AG20443 (cell line): ENCODE measurements at regions not wholly inside any gene's neighbourhood (a gene's known extent, or its start where the extent isn't known, plus 50 kb on each side); places are given as distances from the start of the nearest gene placed in this dataset.

ENCODE experiments used
- DNase-seq: peaks from one replicate; pipeline ENCODE4 v3.0.0; 2012; ENCODE audit warnings: low spot score, mixed read lengths

- no peak for DNase-seq
Observed at GRCh38 chr17:79521225-79521624, 89.6 kb downstream of the RBFOX3 start.

DNA sequence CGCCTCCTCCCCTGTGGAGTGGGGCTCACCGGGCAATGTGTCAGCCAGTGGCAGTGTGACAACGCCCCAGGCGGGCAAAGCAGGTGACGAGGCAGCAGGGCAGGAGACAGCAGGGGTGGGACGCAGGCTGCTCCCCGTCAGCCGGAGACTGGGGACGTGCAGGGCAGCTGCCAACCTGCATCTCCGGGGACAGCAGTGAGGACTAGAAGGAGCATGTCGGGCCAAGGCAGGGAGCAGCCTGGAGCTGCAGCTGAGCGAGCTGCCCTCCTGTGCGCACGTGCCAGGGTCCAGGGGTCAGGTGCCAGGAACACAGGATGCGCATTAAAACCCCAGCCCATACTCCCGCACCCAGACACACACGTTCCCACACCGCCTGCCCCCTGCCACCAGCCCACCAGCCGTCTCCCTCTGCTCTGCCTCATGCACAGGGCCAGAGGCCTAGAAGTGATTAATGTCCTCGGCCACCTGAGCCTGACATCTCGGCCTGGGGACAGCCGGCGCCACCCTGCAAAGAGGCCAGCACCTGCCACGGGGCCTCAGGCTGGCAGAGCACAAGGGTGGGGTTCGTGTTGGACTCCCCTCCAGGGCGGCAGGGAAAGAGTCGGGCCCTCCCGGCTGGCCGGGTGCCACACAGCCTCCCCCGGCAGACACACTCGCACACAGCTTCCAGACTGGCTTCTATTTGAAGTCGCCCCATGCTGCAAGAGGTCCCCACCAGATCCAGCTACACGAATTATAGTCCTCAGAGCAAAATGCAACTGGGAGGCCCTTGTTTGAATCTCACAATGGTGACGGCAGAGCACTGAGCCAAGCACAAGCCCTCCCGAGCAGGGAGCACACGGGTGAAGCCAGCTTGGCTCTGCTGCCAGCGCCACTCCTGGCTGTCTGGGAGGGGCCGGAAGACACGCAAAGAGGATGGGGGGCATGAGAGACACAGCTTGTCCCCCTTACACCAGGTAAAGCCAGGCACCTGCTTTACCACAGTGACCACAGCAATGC lies 90.4 kb downstream of the RBFOX3 start:
- no peak for DNase-seq

GRCh38 chr17:79519601-79520000 lies 91.2 kb downstream of the RBFOX3 start:
- DNase-seq, result no peak

DNA sequence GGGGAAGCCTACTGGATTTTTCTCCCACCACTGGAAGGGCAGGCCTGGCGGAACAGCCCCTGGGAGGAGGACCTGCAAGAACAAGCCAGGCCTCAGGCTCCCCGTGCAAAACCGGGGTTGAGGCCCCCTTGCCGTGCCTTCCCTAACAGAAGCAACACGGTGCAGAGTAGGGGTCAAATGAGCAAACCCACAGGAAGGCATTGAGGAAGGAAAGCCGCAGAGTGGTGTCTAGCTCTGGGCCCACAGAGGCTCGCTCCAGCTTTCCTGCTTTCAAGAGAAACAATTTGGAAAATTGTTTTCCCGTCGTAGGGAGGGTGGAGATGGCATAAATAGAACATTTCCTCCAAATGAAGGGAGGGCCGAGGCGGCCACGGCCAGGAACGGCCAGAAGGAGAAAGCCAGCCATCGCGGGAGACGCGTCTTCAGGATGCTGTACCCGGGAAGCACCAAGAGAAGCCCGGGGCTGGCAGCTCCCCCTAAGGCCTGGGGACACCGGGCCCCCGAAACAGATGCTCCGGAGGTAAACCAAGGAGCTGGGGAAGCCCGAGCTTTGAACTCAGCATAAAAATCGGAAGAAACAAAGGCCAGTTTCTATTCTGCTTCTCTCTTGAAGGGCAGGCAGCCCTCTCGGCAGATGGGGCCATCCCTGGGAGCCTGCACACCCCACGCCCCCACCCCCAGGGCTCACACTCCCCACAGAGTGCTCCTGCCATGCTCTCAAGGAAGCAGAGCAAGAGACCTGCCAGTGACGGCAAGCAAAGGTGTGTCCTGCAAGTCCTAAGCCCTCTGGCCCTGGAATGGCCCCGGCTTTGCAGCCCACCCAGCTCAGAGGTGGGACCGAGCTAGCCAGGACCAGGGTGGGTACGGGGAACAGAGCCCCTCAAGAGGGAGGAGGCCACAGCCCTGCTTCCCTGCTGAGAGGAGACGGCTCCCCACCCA lies 92.0 kb downstream of the RBFOX3 start:
- DNase-seq, result no peak

DNA sequence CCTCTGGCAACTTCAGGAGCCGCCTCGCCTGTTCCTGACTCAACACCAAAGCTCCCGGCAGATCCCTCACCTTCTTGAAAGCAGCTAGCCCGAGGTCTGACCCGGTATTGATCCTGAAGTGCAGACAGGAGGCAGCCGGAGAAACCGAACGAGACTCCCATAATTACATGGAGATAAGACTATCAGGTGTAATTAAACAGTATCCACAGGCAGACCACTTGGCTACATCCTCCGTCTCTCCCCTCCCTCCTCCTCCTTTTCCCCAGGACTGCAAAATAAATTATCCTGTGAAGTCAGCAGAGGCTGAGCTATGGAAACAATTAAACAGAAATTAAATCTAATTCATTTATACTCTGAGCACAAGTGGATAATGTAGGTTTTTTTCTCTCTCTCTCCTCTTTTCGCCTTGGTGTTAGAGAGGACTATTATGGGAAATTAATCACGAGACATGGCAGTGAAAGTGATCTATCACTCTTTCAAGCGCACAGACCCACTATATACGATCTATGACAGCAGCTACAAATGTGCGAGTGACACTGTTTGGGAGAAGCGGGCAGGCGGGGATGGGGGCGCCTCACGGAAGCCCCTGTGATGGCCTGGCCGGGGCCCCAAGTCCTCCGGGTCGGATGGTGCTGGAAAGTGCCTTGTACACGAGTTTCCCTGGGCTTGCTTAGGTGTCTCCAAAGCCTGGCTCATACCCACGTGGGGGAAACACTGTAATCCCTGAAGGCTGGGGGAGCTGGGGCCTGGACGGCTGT lies 92.8 kb downstream of the RBFOX3 start:
- DNase-seq, result no peak

- no peak for DNase-seq
Observed at GRCh38 chr17:79515646-79516571, 94.9 kb downstream of the RBFOX3 start.

DNA sequence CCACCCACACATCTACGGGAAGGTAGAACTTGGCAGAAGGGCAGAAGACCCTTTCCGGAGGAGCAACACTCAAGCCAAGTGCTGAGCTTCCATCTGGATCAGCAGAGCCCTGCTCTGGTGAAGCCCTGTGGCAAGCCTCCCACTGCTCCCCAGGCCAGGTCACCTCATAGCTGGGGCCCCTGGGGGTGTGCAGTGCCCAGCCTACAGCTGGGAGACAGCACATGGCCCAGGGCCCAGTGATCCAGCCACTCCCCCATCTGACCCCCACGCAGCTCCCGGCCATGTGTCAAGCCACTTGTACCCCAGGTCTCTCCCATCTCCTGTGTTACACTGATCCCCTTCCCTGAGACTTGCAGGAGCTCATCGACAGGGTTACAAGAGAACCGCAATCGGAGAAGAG lies 95.7 kb downstream of the RBFOX3 start:
- no peak for DNase-seq

GRCh38 chr17:79513820-79514535 lies 96.9 kb downstream of the RBFOX3 start:
- no peak for DNase-seq

GRCh38 chr17:79513206-79513605 lies 97.6 kb downstream of the RBFOX3 start:
- no peak for DNase-seq

- DNase-seq, result no peak
Observed at GRCh38 chr17:79511471-79511870, 99.4 kb downstream of the RBFOX3 start.

DNA sequence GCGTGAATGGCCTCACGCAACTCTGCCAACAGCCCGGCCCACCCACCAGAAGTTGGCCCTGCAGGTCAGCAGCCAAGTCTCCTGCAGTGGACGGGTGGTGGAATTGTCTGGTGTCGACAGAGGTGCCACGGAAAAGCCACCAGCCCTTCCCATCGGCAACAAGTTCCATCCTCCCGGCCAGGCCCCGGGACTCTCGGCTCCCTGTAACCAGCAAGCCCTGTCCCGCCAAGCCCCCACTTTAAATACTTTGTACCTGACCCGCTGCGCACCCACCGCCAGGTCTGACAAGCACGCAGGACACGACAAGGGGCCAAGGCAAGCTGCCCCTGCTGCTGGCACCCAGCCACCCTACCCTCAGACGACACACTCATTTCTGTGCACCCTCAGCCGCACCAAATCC lies 100.8 kb downstream of the RBFOX3 start:
- no peak for DNase-seq

DNA sequence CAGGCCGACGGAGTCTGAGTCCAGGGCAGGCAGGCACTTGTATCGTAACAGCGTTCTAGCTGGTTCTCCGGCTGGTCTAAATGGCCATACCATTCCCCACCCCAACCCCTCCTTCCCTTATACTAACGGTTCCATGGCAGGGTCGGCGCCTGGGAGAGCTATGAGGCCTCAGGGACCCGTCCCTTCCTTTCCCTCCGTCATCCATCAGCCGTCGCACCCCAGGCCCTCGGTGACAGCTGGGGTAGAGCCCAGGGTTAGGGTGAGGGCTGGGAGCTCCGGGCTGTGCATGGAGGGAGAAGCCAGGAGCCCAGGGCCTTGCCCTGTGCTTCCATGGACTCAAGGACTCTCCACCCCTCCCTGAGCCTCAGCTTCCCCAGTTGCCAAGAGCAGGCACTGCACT lies 101.4 kb downstream of the RBFOX3 start:
- no peak for DNase-seq

DNA sequence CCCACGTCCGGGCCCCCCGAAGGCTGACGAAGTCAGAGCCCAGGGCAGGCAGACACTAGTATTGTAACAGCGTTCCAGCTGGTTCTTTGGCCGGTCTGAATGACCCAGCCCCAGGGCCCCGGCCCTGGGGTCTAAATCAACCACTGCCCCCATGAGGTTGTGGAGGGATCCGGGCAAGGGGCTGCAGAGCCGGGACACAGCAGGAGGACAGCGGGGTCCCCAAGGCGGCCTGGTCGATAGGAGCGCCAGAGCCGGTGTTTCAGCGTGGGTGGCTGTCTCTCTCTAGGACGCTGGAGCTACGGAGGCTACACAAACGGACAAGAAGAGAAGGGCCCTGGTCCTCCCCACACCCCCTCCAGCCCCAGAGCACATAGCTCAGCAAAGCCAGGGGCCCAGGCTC lies 101.8 kb downstream of the RBFOX3 start:
- no peak for DNase-seq

GRCh38 chr17:79508291-79508716 lies 102.5 kb downstream of the RBFOX3 start:
- no peak for DNase-seq

GRCh38 chr17:79506955-79507354 lies 103.9 kb downstream of the RBFOX3 start:
- no peak for DNase-seq

DNA sequence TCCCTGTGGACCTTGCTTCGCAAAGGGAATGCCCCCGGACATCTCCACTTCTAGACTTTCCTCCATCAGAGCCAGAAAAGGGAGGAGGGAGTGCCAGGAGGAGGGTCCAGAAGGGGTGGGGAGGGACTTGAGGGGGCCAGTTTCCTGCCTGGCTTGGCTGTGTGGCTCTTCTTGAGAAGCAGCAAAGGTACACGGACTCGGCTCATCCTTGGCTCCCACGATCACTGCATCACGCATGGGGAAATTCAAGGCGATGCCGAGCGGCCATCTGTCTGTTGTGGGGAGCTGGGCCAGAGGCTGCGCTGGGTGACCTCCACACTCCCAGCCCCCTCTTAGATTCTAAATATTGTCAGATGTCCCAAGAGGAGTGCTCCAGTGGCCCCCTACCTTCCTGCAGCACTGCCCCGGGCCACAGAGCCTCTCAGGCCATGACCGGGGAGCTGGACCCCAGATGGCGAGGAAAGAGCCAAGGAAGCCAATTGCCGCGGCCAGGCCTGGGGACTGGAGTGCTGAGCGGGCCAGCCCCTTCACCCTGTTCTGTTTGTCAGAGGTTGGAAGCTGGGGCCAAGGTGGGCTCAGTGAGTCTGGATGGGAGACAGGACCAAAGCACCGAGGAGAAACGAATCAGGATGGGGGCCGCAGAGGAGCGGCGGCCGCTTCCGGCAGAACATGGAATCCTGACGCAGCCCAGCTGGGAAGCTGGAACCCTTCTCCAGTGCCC lies 104.5 kb downstream of the RBFOX3 start:
- DNase-seq, result no peak

GRCh38 chr17:79505199-79505598 lies 105.7 kb downstream of the RBFOX3 start:
- no peak for DNase-seq

- no peak for DNase-seq
Observed at GRCh38 chr17:79504181-79504605, 106.7 kb downstream of the RBFOX3 start.

DNA sequence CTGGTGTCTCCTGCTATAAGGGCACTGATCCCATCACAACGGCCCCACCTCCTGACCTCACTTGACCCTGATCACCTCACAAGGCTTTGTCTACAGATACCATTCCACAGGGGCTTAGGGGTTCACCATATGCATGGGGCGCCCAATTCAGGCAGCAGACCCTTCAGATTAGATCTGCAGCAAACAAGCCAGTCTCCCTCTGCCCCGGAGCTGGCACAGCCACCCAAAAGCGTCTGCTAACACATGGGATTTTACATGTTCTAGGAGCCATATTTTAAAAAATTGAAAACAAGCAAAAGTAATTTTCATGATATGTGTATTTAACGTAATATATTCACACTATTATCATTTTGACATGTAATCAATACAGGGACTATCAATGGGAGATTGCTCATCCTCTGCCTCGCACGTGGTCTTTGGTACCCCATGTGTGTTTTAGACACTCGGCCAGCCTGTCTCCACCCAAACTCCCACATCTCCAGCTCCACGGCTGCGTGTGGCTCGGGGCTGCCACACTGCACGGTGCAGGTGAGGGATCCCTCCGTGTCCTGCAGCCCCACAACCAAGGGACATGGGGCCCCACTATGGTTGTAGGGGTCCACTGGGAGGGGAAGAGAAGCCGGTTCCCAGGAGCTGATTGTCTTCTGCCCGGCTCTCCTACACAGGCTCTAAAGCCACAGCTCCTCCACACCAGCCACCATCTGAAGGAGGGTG lies 107.6 kb downstream of the RBFOX3 start:
- DNase-seq, result no peak
